B cell (primary cell): ENCODE measurements at regions not wholly inside any gene's neighbourhood (a gene's known extent, or its start where the extent isn't known, plus 50 kb on each side); places are given as distances from the start of the nearest gene placed in this dataset.

Experiments
- ATAC-seq: fragments of 200-7000 bp; cut with Tn5 transposase; one replicate; pipeline ENCODE4 v1.10.0; 2021; ENCODE audit warnings: low read depth, mild to moderate bottlenecking, moderate number of reproducible peaks, moderate library complexity
- CTCF ChIA-PET: fragments of 350-600 bp; sonication (Branson Sonifier 250); formaldehyde crosslinking; loops from one replicate; lab custom pipeline; 2021; ENCODE audit warnings: antibody characterized with exemption, inconsistent platforms; lab: Charles Lee
- POLR2A ChIA-PET: fragments of 350-600 bp; sonication (Branson Sonifier 250); formaldehyde crosslinking; loops from one replicate; lab custom pipeline; 2021; ENCODE audit warnings: antibody characterized with exemption; lab: Charles Lee
- DNase-seq: peaks from one replicate; pipeline ENCODE4 v3.0.0; 2013
- H2AFZ ChIP-seq: 2 replicates; pipeline ENCODE4 v1.6.1; 2012; ENCODE audit warnings: mild to moderate bottlenecking, low read depth, low read length; ENCODE audit not compliant: insufficient read depth, poor library complexity, severe bottlenecking
- H3K27ac ChIP-seq, 2 donors: 1 replicate in 1 of 2; 2 replicates in 1 of 2; pipeline ENCODE4 v1.5.1; 2012 to 2013; ENCODE audit warnings: low read length in 2 of 2, mild to moderate bottlenecking in 2 of 2, moderate library complexity in 1 of 2
- H3K27me3 ChIP-seq, 4 experiments: fragments of 200-600 bp in 1 of 4; sonication (generic) in 1 of 4; replicated peaks in 1 of 4; 1 replicate in 2 of 4; 2 replicates in 2 of 4; pipeline versions ENCODE4 v1.6.1 to v1.7.0; 2013 to 2016; ENCODE audit warnings: low read length in 3 of 4, mild to moderate bottlenecking in 2 of 4, mixed read lengths in 1 of 4, moderate library complexity in 1 of 4; ENCODE audit not compliant: insufficient read depth in 4 of 4, control insufficient read depth in 3 of 4; ENCODE audit errors: control extremely low read depth in 1 of 4
- H3K36me3 ChIP-seq, 2 experiments: replicated peaks in 1 of 2; 1 replicate in 1 of 2; 2 replicates in 1 of 2; pipeline versions ENCODE4 v1.6.1 to v1.7.1; 2013; ENCODE audit warnings: low read length in 1 of 2; ENCODE audit not compliant: insufficient read depth in 2 of 2, control insufficient read depth in 1 of 2; ENCODE audit errors: control extremely low read depth in 1 of 2, extremely low read depth in 1 of 2
- H3K4me1 ChIP-seq, 2 donors: fragments of 200-600 bp in 1 of 2; sonication (generic) in 1 of 2; 1 replicate in 1 of 2; 2 replicates in 1 of 2; pipeline versions ENCODE4 v1.5.1 to v1.6.1; 2013 to 2017; ENCODE audit warnings: low read length in 2 of 2; ENCODE audit not compliant: control insufficient read depth in 2 of 2, insufficient read depth in 2 of 2
- H3K4me2 ChIP-seq: replicated peaks from 2 replicates; pipeline ENCODE3; 2012; ENCODE audit warnings: mild to moderate bottlenecking, low read depth, low read length; ENCODE audit not compliant: poor library complexity, severe bottlenecking
- H3K4me3 ChIP-seq, 5 experiments: fragments of 200-600 bp in 1 of 5; sonication (generic) in 1 of 5; 1 replicate in 3 of 5; 2 replicates in 2 of 5; pipeline versions ENCODE4 v1.5.1 to v1.7.0; 2011 to 2016; ENCODE audit warnings: low read length in 4 of 5, mild to moderate bottlenecking in 4 of 5, low read depth in 2 of 5, control low read depth in 1 of 5, moderate library complexity in 1 of 5; ENCODE audit not compliant: insufficient read depth in 1 of 5; ENCODE audit errors: control extremely low read depth in 1 of 5, extremely low read depth in 1 of 5
- H3K79me2 ChIP-seq: fragments of 200-600 bp; sonication (generic); one replicate; pipeline ENCODE4 v1.6.0; 2016; ENCODE audit warnings: low read length; ENCODE audit not compliant: control insufficient read depth, insufficient read depth
- H3K9ac ChIP-seq: fragments of 200-600 bp; sonication (generic); 2 replicates; pipeline ENCODE4 v1.6.1; 2017; ENCODE audit warnings: mild to moderate bottlenecking, low read length, moderate library complexity
- H3K9me3 ChIP-seq, 3 donors: one replicate each; pipeline versions ENCODE4 v1.6.1 to v1.7.1; 2013; ENCODE audit warnings: low read length in 2 of 3; ENCODE audit not compliant: control insufficient read depth in 2 of 3, insufficient read depth in 1 of 3; ENCODE audit errors: control extremely low read depth in 1 of 3
- H4K20me1 ChIP-seq: 2 replicates; pipeline ENCODE4 v1.6.0; 2012; ENCODE audit warnings: mild to moderate bottlenecking, low read length; ENCODE audit not compliant: insufficient read depth, control insufficient read depth, poor library complexity, severe bottlenecking
- H3K27ac Mint-ChIP-seq: one replicate; pipeline ENCODE4 v1.8.0; 2021; ENCODE audit warnings: mixed read lengths
- H3K27me3 Mint-ChIP-seq: one replicate; pipeline ENCODE4 v1.8.0; 2021; ENCODE audit warnings: mixed read lengths
- H3K4me1 Mint-ChIP-seq: one replicate; pipeline ENCODE4 v1.8.0; 2021; ENCODE audit warnings: mixed read lengths
- H3K4me3 Mint-ChIP-seq: one replicate; pipeline ENCODE4 v1.8.0; 2021; ENCODE audit warnings: mixed read lengths
- H3K9me3 Mint-ChIP-seq: one replicate; pipeline ENCODE4 v1.8.0; 2022; ENCODE audit warnings: mixed read lengths; ENCODE audit not compliant: insufficient read depth
- EZH2 ChIP-seq: IDR thresholded peaks from 2 replicates; pipeline ENCODE4 v1.6.1; 2012; ENCODE audit warnings: borderline replicate concordance, low read depth, mild to moderate bottlenecking, moderate library complexity, low read length; ENCODE audit not compliant: insufficient read depth, poor library complexity, severe bottlenecking
- WGBS: methylation state at CpG from one replicate; pipeline ENCODE4 v1.1.5; 2013; ENCODE audit warnings: missing lambda C conversion rate; ENCODE audit not compliant: insufficient coverage; 5-methylcytosine and 5-hydroxymethylcytosine counted together
- intact Hi-C: fragments of 100-400 bp; cut with micrococcal nuclease; formaldehyde crosslinking; loops from one replicate; pipeline ENCODE4 v1.10.0; 2022
- TF ChIP-seq, protein P1 (sequence below): fragments of 200-600 bp; IDR thresholded peaks from one replicate; pipeline ENCODE4 v1.8.0; 2022; ENCODE audit warnings: antibody characterized with exemption, mild to moderate bottlenecking

DNA sequence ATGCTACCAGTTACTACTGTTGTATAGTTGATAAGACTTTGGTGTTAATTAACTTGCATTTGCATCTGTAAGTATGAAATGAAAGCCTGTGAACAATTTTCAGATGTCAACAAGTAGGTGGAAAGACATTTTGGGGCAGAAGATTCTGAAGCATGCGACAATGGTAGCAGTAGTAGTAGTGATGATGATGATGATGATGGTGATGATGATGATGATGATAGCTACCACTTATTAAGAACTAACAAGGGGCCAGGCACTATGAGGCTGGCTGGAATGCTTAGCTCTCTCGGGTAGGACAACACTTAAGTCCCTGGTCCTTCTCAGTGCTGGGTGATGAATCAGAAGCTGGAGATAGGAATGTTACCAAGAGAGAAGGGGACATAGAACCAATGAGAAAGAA lies 333.4 kb upstream of the IL12A start:
- Histone ChIP-seq H2AFZ (no peak overlapping the region), H3K36me3 (no peaks in the 10 kb centered on the region), H3K4me2 (no peak overlapping the region), H3K4me1 (no peaks in the 10 kb centered on the region), H3K79me2 (no peaks in the 10 kb centered on the region), H3K9ac (no peak overlapping the region), H3K9me3 (no peaks in the 10 kb centered on the region), H3K27ac (no peak overlapping the region), H4K20me1 (no peaks in the 10 kb centered on the region), H3K27me3 (no peaks in the 10 kb centered on the region), H3K4me3 (no peak overlapping the region)
- POLR2A ChIA-PET, result no interaction called here
- ATAC-seq (no peak), DNase-seq (no peak)
- Mint-ChIP-seq H3K27me3 (no peaks in the 10 kb centered on the region), H3K4me3 (no peak overlapping the region), H3K27ac (no peak overlapping the region), H3K4me1 (no peaks in the 10 kb centered on the region), H3K9me3 (no peaks in the 10 kb centered on the region)
- CTCF ChIA-PET, result no interaction called here
- TF ChIP-seq, protein P1, sequence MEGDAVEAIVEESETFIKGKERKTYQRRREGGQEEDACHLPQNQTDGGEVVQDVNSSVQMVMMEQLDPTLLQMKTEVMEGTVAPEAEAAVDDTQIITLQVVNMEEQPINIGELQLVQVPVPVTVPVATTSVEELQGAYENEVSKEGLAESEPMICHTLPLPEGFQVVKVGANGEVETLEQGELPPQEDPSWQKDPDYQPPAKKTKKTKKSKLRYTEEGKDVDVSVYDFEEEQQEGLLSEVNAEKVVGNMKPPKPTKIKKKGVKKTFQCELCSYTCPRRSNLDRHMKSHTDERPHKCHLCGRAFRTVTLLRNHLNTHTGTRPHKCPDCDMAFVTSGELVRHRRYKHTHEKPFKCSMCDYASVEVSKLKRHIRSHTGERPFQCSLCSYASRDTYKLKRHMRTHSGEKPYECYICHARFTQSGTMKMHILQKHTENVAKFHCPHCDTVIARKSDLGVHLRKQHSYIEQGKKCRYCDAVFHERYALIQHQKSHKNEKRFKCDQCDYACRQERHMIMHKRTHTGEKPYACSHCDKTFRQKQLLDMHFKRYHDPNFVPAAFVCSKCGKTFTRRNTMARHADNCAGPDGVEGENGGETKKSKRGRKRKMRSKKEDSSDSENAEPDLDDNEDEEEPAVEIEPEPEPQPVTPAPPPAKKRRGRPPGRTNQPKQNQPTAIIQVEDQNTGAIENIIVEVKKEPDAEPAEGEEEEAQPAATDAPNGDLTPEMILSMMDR, result no peak
- no peak for TF ChIP-seq EZH2
- intact Hi-C loops, result no loop called here
- WGBS, result 100% methylated on average over 1 of the region's 2 CpGs

- Histone ChIP-seq H2AFZ (no peak overlapping the region), H3K36me3 (no peaks in the 10 kb centered on the region), H4K20me1 (no peaks in the 10 kb centered on the region), H3K9me3 (peaks cover 0 to 2% (median 0%) of the 10 kb centered on the region in 3 donors), H3K9ac (no peak overlapping the region), H3K4me2 (no peak overlapping the region), H3K4me3 (no peak overlapping the region), H3K4me1 (no peaks in the 10 kb centered on the region), H3K27me3 (no peaks in the 10 kb centered on the region), H3K27ac (no peak overlapping the region), H3K79me2 (no peaks in the 10 kb centered on the region)
- ATAC-seq, result no peak
- DNase-seq, result no peak
- H3K4me1 Mint-ChIP-seq, result no peaks in the 10 kb centered on the region
- TF ChIP-seq, protein P1, result no peak
- no peak for TF ChIP-seq EZH2
- WGBS, result no CpG with 5 or more reads among the region's 3 CpGs
- H3K9me3 Mint-ChIP-seq, result no peaks in the 10 kb centered on the region
- no peaks in the 10 kb centered on the region for H3K27me3 Mint-ChIP-seq
- ChIA-PET CTCF (no interaction called here), POLR2A (no interaction called here)
- no peak overlapping the region for H3K4me3 Mint-ChIP-seq
- intact Hi-C loops, result no loop called here
- no peak overlapping the region for H3K27ac Mint-ChIP-seq
Observed at GRCh38 chr3:159657176-159657575, 331.5 kb upstream of the IL12A start.
